GM23338 (cell line): ENCODE measurements at regions not wholly inside any gene's neighbourhood (a gene's known extent, or its start where the extent isn't known, plus 50 kb on each side); places are given as distances from the start of the nearest gene placed in this dataset.

Experiments used
- CREB1 ChIP-seq: fragments of 250-450 bp; sonication (Bioruptor Pico); IDR thresholded peaks from 2 replicates; pipeline ENCODE4 v1.5.0; 2020; ENCODE audit warnings: low read depth, mild to moderate bottlenecking, moderate library complexity
- EZH2 ChIP-seq: fragments of 200-600 bp; sonication (generic); IDR thresholded peaks from one replicate; pipeline ENCODE4 v1.8.0; 2017; ENCODE audit warnings: antibody characterized with exemption, mild to moderate bottlenecking, low read depth; ENCODE audit not compliant: unreplicated experiment
- EZH2phosphoT487 ChIP-seq: fragments of 200-600 bp; sonication (generic); IDR thresholded peaks from one replicate; pipeline ENCODE4 v1.8.1; 2018; ENCODE audit warnings: antibody characterized with exemption; ENCODE audit not compliant: unreplicated experiment
- JUNB ChIP-seq: IDR thresholded peaks from one replicate; pipeline ENCODE4 v1.6.1; 2016; ENCODE audit warnings: antibody characterized with exemption; ENCODE audit not compliant: unreplicated experiment
- NANOG ChIP-seq: IDR thresholded peaks from 2 replicates; pipeline ENCODE4 v1.6.1; 2016; ENCODE audit warnings: antibody characterized with exemption, borderline replicate concordance
- POLR2AphosphoS5 ChIP-seq: IDR thresholded peaks from 2 replicates; pipeline ENCODE4 v1.6.1; 2016; ENCODE audit warnings: antibody characterized with exemption, low read depth
- STAT1 ChIP-seq: IDR thresholded peaks from one replicate; pipeline ENCODE4 v1.6.1; 2016; ENCODE audit warnings: antibody characterized with exemption; ENCODE audit not compliant: unreplicated experiment
- ZNF114 ChIP-seq: fragments of 250-450 bp; sonication (Bioruptor Pico); IDR thresholded peaks from 2 replicates; pipeline ENCODE4 v1.5.0; 2020; ENCODE audit warnings: mild to moderate bottlenecking, moderate library complexity
- ZNF331 ChIP-seq: fragments of 250-450 bp; sonication (Bioruptor Pico); IDR thresholded peaks from 2 replicates; pipeline ENCODE4 v1.5.0; 2020; ENCODE audit warnings: low read depth, mild to moderate bottlenecking, moderate library complexity
- TF ChIP-seq, protein P1 (sequence below), 2 experiments: fragments of 200-600 bp in 1 of 2; sonication (generic) in 1 of 2; conservative IDR thresholded peaks; 2 replicates each; pipeline versions ENCODE4 v1.5.1 to v1.6.1; 2016 to 2017; ENCODE audit warnings: antibody characterized with exemption in 2 of 2, low read depth in 2 of 2, mild to moderate bottlenecking in 2 of 2, moderate library complexity in 1 of 2
- TF ChIP-seq, protein P2 (sequence below): IDR thresholded peaks from one replicate; pipeline ENCODE4 v1.6.1; 2018; ENCODE audit warnings: antibody characterized with exemption; ENCODE audit not compliant: unreplicated experiment
- TF ChIP-seq, protein P3 (sequence below): IDR thresholded peaks from 2 replicates; pipeline ENCODE4 v1.6.1; 2016; ENCODE audit warnings: antibody characterized with exemption
- TF ChIP-seq, protein P4 (sequence below): fragments of 250-450 bp; sonication (Bioruptor Pico); IDR thresholded peaks from 2 replicates; pipeline ENCODE4 v1.5.0; 2020; ENCODE audit warnings: mild to moderate bottlenecking, moderate library complexity

DNA sequence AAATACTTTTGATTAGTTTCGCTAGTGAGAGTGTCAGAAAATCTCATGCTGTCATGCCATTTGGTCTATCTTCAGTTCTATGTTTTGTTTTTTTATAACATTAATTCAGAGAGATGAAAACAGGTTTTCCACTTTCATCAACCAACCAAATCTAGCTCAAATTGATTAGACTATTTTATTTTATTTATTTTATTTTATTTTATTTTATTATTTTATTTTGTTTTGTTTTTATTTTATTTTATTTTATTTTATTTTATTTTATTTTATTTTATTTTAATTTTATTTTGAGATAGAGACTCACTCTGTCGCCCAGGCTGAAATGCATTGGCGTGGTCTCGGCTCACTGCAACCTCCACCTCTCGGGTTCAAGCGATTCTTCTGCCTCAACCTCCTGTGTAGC lies 1391.0 kb upstream of the ADGRB3 start:
- TF ChIP-seq, protein P1, sequence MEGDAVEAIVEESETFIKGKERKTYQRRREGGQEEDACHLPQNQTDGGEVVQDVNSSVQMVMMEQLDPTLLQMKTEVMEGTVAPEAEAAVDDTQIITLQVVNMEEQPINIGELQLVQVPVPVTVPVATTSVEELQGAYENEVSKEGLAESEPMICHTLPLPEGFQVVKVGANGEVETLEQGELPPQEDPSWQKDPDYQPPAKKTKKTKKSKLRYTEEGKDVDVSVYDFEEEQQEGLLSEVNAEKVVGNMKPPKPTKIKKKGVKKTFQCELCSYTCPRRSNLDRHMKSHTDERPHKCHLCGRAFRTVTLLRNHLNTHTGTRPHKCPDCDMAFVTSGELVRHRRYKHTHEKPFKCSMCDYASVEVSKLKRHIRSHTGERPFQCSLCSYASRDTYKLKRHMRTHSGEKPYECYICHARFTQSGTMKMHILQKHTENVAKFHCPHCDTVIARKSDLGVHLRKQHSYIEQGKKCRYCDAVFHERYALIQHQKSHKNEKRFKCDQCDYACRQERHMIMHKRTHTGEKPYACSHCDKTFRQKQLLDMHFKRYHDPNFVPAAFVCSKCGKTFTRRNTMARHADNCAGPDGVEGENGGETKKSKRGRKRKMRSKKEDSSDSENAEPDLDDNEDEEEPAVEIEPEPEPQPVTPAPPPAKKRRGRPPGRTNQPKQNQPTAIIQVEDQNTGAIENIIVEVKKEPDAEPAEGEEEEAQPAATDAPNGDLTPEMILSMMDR (conservative IDR thresholded peaks at IDR 0.05; ENCODE audit: low read depth in 2 of 2), result no peak
- TF ChIP-seq STAT1, result no peak
- no peak for TF ChIP-seq EZH2phosphoT487
- no peak for TF ChIP-seq POLR2AphosphoS5
- no peak for TF ChIP-seq EZH2
- TF ChIP-seq NANOG, result no peak
- TF ChIP-seq, protein P2, sequence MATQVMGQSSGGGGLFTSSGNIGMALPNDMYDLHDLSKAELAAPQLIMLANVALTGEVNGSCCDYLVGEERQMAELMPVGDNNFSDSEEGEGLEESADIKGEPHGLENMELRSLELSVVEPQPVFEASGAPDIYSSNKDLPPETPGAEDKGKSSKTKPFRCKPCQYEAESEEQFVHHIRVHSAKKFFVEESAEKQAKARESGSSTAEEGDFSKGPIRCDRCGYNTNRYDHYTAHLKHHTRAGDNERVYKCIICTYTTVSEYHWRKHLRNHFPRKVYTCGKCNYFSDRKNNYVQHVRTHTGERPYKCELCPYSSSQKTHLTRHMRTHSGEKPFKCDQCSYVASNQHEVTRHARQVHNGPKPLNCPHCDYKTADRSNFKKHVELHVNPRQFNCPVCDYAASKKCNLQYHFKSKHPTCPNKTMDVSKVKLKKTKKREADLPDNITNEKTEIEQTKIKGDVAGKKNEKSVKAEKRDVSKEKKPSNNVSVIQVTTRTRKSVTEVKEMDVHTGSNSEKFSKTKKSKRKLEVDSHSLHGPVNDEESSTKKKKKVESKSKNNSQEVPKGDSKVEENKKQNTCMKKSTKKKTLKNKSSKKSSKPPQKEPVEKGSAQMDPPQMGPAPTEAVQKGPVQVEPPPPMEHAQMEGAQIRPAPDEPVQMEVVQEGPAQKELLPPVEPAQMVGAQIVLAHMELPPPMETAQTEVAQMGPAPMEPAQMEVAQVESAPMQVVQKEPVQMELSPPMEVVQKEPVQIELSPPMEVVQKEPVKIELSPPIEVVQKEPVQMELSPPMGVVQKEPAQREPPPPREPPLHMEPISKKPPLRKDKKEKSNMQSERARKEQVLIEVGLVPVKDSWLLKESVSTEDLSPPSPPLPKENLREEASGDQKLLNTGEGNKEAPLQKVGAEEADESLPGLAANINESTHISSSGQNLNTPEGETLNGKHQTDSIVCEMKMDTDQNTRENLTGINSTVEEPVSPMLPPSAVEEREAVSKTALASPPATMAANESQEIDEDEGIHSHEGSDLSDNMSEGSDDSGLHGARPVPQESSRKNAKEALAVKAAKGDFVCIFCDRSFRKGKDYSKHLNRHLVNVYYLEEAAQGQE, result no peak
- no peak for TF ChIP-seq ZNF114 (CRISPR knock-in tag)
- TF ChIP-seq CREB1 (CRISPR knock-in tag), result no peak
- TF ChIP-seq, protein P3, sequence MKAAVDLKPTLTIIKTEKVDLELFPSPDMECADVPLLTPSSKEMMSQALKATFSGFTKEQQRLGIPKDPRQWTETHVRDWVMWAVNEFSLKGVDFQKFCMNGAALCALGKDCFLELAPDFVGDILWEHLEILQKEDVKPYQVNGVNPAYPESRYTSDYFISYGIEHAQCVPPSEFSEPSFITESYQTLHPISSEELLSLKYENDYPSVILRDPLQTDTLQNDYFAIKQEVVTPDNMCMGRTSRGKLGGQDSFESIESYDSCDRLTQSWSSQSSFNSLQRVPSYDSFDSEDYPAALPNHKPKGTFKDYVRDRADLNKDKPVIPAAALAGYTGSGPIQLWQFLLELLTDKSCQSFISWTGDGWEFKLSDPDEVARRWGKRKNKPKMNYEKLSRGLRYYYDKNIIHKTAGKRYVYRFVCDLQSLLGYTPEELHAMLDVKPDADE, result no peak
- no peak for TF ChIP-seq JUNB
- TF ChIP-seq ZNF331 (CRISPR knock-in tag), result no peak
- TF ChIP-seq, protein P4, sequence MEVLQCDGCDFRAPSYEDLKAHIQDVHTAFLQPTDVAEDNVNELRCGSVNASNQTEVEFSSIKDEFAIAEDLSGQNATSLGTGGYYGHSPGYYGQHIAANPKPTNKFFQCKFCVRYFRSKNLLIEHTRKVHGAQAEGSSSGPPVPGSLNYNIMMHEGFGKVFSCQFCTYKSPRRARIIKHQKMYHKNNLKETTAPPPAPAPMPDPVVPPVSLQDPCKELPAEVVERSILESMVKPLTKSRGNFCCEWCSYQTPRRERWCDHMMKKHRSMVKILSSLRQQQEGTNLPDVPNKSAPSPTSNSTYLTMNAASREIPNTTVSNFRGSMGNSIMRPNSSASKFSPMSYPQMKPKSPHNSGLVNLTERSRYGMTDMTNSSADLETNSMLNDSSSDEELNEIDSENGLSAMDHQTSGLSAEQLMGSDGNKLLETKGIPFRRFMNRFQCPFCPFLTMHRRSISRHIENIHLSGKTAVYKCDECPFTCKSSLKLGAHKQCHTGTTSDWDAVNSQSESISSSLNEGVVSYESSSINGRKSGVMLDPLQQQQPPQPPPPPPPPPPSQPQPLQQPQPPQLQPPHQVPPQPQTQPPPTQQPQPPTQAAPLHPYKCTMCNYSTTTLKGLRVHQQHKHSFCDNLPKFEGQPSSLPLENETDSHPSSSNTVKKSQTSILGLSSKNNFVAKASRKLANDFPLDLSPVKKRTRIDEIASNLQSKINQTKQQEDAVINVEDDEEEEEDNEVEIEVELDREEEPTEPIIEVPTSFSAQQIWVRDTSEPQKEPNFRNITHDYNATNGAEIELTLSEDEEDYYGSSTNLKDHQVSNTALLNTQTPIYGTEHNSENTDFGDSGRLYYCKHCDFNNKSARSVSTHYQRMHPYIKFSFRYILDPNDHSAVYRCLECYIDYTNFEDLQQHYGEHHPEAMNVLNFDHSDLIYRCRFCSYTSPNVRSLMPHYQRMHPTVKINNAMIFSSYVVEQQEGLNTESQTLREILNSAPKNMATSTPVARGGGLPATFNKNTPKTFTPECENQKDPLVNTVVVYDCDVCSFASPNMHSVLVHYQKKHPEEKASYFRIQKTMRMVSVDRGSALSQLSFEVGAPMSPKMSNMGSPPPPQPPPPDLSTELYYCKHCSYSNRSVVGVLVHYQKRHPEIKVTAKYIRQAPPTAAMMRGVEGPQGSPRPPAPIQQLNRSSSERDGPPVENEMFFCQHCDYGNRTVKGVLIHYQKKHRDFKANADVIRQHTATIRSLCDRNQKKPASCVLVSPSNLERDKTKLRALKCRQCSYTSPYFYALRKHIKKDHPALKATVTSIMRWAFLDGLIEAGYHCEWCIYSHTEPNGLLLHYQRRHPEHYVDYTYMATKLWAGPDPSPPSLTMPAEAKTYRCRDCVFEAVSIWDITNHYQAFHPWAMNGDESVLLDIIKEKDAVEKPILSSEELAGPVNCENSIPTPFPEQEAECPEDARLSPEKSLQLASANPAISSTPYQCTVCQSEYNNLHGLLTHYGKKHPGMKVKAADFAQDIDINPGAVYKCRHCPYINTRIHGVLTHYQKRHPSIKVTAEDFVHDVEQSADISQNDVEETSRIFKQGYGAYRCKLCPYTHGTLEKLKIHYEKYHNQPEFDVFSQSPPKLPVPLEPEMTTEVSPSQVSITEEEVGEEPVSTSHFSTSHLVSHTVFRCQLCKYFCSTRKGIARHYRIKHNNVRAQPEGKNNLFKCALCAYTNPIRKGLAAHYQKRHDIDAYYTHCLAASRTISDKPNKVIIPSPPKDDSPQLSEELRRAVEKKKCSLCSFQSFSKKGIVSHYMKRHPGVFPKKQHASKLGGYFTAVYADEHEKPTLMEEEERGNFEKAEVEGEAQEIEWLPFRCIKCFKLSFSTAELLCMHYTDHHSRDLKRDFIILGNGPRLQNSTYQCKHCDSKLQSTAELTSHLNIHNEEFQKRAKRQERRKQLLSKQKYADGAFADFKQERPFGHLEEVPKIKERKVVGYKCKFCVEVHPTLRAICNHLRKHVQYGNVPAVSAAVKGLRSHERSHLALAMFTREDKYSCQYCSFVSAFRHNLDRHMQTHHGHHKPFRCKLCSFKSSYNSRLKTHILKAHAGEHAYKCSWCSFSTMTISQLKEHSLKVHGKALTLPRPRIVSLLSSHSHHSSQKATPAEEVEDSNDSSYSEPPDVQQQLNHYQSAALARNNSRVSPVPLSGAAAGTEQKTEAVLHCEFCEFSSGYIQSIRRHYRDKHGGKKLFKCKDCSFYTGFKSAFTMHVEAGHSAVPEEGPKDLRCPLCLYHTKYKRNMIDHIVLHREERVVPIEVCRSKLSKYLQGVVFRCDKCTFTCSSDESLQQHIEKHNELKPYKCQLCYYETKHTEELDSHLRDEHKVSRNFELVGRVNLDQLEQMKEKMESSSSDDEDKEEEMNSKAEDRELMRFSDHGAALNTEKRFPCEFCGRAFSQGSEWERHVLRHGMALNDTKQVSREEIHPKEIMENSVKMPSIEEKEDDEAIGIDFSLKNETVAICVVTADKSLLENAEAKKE (CRISPR knock-in tag), result no peak
